Suppressor macrophage treated with lipopolysaccharide for 1 hour (primary cell): ENCODE measurements at regions not wholly inside any gene's neighbourhood (a gene's known extent, or its start where the extent isn't known, plus 50 kb on each side); places are given as distances from the start of the nearest gene placed in this dataset.
"Not testable (repeated sequence)": the region's sequence is repeated elsewhere in the genome, so short reads cannot be mapped to it uniquely, and the experiment has no call there.

Experiments used
- DNase-seq, 3 donors: peaks; one replicate each; pipeline ENCODE4 v3.0.0-alpha.2; 2020 to 2022

GRCh38 chr3:182420741-182421140, 372.6 kb upstream of the ATP11B start:
- no peak for DNase-seq

DNA sequence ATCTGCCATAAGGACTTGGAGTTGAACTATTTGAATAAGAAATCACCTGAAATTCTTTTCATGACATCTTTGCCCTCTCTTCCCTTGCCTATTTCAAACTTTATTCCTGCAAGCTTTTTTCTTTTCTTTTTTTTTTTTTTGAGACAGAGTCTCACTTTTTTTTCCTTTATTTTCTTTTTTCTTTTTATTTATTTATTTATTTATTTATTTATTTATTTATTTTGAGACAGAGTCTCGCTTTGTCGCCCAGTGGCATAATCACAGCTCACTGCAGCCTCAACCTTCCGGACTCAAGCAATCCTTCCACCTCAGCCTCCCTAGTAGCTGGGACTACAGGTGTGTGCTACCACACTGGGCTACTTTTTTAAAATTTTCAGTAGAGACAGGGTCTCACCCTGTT, 369.3 kb upstream of the ATP11B start:
- no peak for DNase-seq

GRCh38 chr3:182425926-182426718, 367.2 kb upstream of the ATP11B start:
- DNase-seq, result not testable (repeated sequence)

DNA sequence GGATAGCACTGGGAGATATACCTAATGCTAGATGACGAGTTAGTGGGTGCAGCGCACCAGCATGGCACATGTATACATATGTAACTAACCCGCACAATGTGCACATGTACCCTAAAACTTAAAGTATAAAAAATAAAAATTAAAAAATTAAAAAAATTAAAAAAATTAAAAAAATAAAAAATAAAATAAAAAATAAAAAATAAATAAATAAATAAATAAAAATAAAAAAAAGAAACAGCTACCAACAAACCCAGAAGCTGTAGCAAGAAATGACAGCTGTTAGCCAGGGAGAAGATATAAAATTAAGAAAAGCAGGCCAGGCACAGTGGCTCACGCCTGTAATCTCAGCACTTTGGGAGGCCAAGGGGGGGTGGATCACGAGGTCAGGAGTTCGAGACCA, 361.3 kb upstream of the ATP11B start:
- not testable (repeated sequence) for DNase-seq

DNA sequence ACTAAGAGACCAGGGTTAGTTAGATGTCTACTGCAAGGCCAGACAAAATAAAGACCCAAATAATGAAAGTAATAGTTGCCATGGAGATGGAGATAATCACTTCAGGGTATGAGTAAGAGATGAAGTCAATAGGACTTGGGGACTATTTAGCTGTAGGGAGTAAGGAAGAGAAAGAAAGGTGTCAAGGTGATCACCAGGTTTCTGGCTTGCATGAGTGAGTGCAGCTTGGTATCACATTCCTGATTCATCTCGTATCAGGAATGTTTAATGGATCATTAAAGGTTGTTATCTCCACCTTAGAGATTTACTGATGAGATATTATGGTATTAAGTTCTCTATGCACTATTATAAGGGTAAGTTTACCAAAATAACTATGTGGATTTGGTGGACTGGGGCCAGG, 357.4 kb upstream of the ATP11B start:
- no peak for DNase-seq

- DNase-seq, result no peak
Measured at GRCh38 chr3:182436547-182436946, 356.8 kb upstream of the ATP11B start.

- no peak for DNase-seq
Measured at GRCh38 chr3:182438398-182438797, 354.9 kb upstream of the ATP11B start.

GRCh38 chr3:182440101-182440500, 353.2 kb upstream of the ATP11B start:
- DNase-seq, result no peak

DNA sequence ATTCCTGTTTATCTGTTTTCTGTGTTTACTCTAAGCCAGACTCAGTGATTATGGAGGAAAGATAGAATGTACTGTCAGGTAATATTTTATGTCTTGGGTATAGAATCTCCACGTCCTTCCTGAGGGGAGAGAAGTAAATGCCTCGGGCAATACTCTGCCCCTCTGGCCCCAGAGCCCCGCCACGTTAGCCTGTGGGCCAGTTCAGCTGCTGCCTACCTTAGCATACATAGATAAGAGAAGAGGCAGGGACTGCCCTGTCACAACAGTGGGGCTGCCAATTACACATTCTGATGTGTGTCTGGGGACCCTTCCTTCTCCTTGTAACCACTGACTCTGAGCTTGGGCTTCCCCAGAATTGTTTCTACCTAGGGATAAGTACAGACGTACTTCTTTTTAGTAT, 347.7 kb upstream of the ATP11B start:
- no peak for DNase-seq

GRCh38 chr3:182450942-182451787, 342.1 kb upstream of the ATP11B start:
- no peak for DNase-seq

DNA sequence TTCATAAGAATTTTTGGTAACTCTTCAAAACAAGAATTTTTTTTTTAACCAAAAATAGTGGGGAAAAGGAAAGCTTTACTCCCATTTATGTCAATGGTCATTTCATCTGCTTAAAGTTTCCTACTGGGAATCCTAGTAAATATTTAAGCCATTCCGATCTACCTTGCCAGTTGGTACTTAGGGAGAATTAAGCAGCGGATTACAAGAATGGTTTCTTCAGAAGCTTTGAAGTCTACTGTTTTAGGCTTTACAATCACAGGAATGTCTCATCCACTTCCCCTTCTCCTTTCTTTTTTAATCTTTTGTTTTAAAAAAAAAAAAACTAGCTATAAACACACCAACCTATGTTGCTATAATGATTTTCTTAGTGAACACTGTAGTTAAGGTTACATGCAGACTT, 341.4 kb upstream of the ATP11B start:
- DNase-seq, result no peak

DNA sequence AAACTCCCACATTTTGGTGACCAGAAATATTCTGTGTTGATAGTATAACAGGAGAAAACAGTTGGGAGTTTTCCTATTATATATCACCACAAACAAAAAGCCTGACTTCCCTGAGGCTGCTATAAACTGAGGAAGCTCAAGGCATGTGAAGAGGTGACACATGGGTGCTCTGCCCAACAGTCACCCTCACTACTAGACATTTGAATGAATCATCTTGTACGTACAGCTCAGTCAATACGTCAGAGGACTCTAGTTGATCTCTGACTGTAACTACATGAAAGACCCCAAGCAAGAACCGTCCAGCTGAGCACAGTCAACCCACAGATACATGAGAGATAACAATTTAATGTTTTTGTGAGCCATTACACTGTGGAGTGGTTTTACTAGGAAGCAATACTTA, 338.3 kb upstream of the ATP11B start:
- no peak for DNase-seq

DNA sequence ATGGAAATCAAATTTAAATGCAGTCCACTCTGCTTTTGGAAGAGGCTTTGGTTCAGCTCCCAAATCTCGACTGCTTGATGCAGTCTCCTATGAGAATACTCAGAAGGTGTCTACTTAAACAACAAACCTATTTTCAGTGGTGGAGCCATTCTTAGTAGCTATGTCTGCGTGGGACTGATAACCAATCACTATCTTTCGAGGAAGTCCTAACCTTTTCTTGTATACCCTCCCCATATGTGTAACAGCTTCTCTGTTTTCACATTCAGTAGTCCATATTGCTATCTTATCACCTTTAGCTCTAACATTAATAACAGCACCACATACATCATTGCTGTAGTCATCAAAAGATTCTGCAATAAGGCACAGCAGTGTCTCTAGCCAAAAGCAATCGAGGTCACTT, 333.0 kb upstream of the ATP11B start:
- no peak for DNase-seq

GRCh38 chr3:182462152-182462551, 331.2 kb upstream of the ATP11B start:
- DNase-seq, result no peak

DNA sequence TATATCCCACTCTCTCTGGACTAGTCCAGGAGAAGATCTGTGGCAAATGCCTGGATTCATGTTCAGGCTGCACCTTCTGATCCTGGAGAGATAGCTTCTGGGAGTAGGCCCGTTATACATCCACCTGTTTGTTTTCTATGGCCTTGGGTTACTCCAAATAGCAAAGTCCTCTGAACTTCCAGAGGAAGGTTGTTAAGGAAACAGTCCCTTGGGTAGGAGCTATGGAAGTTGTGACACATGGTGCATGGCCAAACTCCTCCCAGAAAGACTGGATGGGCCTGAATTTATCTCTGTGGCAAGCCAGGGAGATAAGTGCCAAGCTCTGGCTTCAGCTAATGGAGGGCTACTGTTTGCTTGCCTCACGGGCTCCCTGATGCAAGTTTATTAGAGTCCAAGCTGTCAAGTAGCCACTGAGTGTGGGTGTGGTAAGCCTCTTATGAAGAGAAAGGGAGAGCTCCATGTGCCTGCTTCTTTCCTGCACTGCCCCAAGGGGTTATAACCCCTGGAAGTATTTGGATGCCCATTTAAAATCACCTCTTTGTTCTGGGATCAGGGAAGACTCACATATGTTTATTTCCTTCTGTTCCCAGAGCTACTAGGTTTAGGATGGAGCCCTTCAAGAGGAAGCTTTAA, 328.7 kb upstream of the ATP11B start:
- DNase-seq, result no peak

DNA sequence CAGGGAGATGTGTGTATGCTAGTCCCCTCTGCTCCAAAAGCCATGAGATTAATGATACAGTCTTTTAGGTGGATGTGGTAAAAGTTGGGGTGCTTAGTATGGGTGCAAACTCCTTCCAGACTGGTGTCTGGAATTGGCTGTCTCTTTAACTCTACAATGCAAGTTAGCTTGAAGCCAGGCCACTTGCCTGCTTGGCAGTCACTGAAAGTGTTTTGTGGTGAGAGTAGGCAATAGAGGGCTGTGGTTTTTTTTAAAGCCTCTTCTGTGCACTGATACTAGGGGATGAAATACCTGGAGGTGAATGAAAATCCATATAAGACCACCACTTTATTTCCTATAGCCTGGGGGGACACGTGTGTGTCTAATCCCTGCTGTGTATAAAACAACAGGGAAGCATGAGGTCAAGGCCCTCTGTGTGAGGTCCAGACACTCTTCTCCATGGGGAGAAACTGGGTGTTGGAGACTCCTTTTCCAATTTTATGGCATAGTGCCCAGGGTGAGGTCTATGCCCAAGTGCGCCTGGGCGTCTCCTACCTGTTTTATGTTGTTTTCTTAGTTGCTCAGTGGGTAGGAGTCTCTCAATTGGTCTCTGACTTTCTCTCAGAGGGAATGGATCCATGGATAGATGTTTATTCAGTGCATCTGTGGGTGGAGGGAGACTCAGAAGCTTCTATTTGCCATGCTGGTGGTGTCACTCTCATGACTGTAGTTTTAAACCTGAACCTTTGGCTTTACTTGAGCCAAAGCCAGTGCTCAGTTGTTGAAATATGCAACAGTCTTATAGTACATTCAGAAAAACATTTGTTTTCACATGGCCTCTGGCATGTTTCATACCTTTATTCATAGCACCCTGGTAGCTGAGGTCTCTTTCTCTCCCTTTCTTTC, 327.8 kb upstream of the ATP11B start:
- no peak for DNase-seq

GRCh38 chr3:182469086-182469485, 324.2 kb upstream of the ATP11B start:
- no peak for DNase-seq

GRCh38 chr3:182470187-182470586, 323.1 kb upstream of the ATP11B start:
- DNase-seq, result no peak

DNA sequence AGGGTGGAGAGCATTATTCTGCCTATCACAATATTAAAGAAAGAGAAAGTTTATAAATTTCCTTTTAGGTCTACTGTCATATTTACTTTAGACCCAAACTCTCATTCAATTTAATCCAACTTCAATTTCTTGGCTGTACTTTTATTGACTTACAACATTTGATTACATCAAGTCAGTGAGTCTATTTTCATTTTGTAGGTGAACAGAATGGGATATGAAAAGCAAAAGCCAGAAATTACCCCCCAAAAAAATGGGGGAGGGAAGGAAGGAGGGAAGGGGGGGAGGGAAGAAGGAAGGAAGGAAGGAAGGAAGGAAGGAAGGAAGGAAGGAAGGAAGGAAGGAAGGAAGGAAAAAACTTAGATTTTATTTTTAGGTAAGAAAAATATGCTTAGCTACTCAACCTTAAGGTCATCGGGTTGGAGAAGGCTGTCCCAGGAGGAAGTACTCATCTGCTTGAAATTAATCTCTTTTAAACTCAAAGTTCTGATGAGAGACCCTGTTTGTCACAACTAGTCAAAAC, 320.1 kb upstream of the ATP11B start:
- DNase-seq, result no peak

DNA sequence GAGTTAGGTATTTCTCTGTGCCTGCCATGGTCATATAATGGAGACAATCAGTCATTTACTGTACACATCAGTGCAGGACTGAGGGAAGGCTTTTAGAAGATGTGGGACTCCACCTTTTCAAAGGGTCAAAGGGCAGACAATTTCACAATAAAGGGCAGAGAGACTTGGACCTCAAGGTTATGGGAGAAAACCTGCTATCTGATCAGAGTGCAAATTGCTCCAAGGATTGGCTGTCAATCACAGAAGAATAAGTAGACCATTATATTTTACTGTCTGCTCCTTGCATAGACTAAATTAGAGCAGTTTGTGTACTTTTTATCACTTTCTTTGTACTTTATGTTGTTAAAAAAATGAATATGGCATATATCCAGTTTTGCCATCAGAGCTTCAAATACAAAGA, 314.9 kb upstream of the ATP11B start:
- DNase-seq, result no peak

- DNase-seq, result no peak
Measured at GRCh38 chr3:182479419-182480336, 313.6 kb upstream of the ATP11B start.
